Stimulated activated CD4-positive, alpha-beta T cell treated with anti-CD3 and anti-CD28 coated beads, Interleukin-15, amount 100 ng/mL, for 24 hours (primary cell): ENCODE measurements at regions not wholly inside any gene's neighbourhood (a gene's known extent, or its start where the extent isn't known, plus 50 kb on each side); places are given as distances from the start of the nearest gene placed in this dataset.
"Not testable (repeated sequence)": the region's sequence is repeated elsewhere in the genome, so short reads cannot be mapped to it uniquely, and the experiment has no call there.

Experiments
- DNase-seq: peaks from one replicate; pipeline ENCODE4 v3.0.0-alpha.2; 2020

DNA sequence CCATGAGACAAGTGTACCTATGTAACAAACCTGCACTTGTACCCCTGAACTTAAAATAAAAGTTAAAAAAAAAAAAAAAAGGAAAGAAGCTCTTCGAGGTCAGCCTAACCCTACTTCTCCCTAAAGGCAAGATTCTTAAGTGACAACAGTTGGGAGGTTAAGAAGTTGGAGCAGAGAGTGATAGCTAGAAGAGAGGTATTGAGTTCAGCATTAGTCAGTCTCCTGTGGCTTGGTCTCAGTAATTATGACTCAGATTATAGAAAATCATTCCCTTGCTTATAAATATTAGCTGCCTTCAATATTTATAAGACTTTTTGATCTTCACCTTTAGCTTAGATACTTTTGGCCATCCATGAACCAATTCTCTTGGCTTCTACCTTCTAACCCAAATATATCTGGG is 926.8 kb upstream of the SLC39A10 start:
- no peak for DNase-seq

DNA sequence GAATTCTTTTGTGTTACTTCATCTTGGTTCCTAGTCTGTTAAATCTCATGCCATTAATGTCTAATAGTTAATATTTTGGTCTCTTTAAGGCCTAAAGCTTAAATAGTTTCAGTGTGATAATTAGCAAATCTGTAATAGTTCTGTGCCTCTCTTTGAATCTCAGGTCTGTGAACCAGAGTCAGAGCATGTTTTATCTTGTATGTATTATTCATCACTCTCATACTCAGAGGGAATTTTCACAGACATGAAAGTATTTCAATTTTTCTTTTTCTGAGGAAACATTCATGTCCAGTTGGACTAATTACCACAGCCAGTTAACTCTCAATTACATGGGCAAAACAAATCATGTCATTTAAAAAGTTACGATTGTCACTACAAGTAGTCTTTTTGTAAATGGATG is 931.9 kb upstream of the SLC39A10 start:
- no peak for DNase-seq

DNA sequence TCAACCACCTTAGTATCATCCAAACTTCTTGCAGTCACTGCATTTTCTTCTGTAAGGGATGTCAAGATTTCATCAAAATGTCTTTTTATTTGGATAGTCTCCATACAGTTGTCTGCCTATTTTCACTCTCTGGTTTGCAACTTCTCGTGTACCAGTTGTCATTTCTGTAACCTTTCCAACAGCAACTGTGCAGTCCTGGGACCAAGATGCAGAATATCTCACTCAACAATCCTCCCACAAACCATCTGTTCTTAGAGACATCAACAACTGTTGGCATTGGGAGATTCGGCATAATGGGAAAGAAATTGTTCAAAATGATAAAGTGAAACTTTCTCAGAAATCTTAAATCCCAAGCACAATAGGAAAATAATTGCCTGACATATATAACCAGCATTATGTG is 933.6 kb upstream of the SLC39A10 start:
- no peak for DNase-seq

DNA sequence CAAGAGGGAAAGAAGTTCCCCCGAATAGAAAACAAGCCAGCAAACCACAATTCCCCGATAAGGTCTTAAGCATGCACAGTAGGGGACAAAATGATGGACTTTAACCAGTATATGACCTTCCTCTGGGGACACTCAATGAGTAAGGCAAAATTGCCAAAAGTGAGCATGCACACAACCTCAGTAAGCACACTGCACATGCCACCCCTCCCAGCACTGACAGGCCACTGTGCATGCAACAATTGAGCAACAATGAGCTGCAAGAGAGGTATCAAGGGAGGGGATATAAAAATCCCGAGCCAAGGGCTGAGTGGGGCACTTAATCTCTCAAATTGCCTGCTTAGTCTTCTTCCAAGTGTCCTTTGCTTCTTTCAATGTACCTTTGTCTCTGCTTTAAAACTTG is 935.8 kb upstream of the SLC39A10 start:
- DNase-seq: no peak

DNA sequence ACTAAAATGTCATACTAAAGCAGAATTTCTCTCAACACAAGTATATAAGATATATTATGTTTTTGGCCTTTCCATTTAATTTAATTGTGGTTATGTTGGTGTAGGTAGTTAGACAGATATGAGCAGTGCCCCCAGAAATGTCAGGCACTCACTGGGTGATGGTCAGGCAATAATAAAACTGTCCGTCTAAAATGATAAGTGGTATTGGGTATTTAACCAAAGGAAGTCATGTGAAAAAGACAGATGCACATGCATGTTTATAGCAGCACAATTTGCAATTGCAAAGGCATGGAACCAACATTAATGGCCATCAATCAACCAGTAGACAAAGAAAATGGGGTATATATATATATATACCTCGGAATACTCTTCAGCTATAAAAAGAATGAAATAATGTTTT is 936.6 kb upstream of the SLC39A10 start:
- DNase-seq: no peak

DNA sequence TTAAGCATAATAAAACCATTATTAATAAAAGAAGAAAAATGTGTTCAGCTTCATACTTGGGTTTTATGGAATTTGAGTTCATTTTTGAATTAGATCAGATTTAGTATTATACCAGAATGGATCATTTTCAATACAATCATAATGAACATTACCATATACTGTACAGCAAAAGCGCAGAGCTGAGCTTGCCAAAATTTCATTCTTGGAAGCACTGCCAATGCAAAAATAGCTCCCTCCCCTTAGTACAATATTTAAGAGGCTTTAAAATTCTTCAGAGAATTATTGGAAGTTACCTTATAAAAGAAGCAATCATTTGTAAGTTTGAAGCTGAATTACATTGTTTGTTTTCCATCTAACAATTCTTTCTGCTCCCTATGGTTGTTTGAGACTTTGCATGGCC is 938.1 kb upstream of the SLC39A10 start:
- DNase-seq: no peak

DNA sequence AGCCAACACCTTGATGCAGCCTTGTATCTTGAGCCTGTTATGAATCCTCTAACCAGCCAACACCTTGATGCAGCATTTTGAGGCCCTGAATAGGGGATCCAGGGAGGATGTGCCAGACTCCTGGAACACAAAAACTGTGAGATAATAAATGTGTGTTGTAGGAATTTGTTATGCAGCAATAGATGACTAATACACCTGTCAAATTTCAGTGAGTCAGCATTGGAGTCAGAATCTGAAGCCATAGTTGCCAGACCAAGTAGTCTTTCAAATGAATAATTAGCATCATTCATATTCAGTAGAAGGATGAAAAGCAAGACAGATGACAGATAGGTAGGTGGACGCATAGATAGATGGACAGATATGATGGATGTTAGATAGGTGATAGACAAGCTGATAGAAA is 942.5 kb upstream of the SLC39A10 start:
- DNase-seq: no peak

DNA sequence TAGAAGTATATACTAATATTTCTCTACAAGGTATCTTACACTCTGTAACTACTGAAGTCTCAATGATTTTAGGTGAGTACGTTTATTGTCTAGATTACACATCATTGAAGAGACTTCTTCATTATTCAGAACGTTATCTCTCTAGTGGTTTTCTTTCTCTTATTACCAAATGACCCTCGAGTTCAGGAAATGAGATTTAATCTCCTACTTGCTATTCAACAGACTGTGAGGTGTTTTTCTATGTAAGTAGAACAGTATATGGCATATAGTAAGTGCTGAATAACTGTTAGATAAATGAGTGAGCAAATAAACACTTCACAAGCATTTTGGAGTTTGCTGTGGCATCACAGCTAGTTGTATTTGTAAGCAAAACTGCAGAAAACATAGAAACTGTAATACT is 947.2 kb upstream of the SLC39A10 start:
- DNase-seq: no peak

DNA sequence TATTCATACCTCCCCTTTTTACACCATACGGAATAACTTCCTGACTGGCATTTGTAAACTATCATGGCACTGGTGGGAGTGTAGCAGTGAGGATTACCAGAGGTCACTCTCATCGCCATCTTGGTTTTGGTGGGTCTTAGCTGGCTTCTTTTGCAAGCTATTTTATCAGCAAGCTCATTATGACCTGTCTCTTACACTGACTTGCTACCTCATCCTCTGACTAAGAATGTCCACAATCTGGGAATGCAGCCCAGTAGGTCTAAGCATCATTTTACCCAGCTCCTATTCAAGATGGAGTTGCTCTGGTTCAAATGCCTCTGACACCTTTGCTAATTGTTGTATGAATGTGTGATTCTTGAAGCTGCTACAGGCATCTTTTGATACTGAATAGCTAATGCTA is 950.8 kb upstream of the SLC39A10 start:
- no peak for DNase-seq

DNA sequence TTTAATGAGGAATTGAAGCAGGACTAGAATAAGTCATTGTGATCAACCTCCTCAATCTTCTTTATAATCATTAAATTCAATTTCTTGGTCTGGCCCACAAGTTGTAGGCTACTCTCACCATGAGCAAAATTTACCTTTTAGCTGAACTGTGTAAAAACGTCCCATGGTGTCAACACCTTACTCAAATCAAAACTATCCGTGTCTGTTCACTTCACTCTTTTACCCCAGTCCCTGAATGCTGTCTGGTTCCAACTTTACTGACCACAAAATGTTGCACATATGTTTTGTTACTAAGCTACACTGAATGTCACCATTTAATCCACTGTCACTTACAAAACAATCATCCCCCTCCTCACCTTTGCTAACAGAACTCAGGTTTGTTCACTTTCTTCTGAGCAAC is 951.6 kb upstream of the SLC39A10 start:
- no peak for DNase-seq

DNA sequence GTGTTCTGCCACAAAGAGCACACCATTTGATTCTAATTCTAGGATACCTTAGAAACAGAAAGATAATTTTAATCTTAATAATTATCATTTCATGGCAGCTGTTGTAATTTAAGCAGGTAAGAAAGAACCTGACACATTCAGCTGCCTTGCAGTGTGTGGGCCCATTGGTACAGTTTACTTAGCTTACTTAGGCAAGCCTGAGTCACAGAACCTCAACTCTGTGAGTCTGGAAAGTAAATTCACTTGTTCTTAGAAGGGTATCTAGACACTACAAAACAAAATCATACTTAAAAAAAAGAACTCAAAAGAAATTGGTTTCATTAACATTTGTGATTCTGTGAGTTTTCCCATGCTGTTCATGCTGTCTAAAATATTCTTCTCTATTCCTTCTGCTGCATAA is 956.3 kb upstream of the SLC39A10 start:
- no peak for DNase-seq

DNA sequence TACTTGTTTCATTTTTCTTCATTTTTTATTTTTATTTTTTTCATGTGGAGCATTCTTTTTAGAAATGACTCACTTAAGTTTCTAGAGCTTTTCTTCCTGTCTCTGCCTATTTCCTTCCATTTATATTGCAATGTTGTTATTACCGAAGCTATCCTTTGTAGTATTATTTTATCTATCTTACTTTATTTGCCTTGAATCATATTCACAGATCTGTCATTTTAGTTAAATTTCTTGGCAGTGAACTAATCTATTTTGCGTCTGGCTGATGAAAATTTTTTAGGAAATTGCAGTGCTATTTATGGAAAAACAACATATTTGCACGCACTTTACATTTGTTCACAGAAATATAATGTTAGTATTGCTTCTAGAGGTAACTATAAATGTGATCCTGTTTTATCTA is 956.9 kb upstream of the SLC39A10 start:
- no peak for DNase-seq

DNA sequence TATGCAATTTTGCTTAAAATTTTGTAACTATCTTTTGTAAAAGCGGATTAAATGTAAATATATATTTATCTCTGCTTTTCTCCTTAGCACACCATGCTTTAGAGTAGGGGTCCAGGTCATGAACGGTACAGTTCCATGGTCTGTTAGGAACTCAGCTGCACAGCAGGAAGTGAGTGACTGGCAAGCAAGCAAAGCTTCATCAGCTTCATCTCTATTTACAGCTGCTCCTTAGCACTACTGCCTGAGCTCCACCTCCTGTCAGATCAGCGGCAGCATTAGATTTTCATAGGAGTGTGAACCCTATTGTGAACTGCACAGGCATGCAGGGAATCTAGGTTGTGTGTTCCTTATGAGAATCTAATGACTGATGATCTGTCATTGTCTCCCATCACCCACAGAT is 959.0 kb upstream of the SLC39A10 start:
- no peak for DNase-seq

DNA sequence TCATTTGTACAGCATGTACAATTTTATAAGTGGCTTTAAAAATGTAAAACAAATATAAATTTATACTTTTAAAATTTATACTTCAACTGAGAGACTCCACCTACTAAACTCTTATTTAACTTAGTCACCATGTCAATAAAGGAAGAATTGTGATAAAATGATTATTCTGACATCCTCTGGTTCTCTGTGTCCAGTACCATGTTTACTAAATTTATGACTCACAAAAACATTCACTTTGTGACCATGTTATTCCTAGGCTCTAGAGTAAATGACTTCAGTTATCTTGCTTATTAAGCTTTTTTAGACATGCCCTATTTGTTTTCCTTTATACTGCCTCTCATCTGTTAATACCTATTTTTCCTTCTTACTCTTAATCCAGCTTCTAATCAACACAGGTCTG is 959.6 kb upstream of the SLC39A10 start:
- no peak for DNase-seq

DNA sequence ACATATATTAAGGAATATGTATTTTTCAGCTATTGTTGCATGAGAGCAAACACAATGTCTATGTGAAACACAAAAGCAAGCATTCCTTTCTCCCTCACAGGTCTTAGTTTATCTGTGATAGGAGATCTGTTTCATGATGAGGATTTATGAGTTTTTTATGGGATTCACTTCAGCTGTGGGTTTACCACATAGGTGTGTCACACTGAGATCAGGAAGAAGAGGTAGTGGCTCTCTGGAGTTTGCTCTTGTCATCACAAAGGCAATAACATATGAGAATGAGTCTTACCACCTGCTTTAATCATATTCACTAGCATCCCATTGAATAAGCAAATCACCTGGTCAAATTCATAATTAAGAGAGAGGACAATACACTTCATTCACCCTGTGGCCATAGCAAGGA is 960.3 kb upstream of the SLC39A10 start:
- no peak for DNase-seq

DNA sequence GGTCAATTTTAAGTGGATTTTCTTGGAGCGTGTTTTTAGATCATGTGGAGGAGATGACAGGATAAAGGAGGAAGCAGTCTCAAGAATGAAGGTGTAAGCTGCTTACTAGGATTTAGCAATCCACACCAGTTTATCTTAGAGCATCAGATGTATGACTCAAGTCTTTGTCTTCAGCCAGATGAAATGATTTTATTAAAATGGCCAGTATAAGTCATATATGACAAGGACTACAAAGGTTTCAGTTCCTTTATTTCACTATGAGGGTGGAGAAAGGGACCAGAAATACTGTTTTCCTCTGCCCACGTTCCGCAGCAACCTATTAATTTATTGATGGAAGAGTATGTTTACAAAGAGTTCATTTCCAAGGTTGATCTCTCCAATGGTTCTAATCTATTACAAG is 970.5 kb upstream of the SLC39A10 start:
- no peak for DNase-seq

DNA sequence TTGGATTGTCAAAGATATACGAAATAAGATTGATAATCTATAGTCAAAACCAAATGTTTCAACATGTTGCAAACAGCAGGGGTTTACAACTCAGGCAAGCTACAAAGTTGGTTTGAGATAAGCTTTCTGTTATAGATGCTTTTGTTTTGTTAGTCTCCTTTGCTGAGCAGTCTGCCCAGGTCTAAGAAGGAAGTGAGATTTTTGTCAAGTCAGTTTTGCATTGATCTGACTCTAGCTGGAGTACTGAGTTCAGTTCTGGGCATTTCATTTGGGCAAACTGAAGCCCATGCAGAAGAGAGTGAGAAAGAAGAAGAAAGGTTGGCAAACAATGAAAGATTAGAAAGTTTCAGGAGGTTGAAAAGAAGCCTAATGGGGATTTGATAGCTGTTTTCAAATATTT is 983.0 kb upstream of the SLC39A10 start:
- DNase-seq: no peak

DNA sequence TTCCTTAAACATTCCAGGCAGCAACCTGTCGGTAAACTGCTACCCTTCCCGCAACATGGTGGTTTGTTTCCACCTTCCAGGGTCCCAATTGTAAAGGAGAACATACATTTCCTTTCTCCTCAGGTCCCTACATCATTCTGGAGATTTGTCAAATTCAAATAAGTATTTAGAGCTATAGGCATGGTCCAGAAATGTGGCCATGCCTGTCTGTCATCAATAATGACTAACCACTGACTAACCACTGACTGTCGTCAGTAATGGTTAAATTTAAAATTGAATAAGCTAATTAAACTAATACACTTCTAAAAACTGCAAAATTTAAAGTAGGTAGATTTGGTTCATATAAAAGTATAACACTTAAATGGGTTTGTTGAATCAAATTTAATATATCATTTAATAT is 984.0 kb upstream of the SLC39A10 start:
- no peak for DNase-seq

DNA sequence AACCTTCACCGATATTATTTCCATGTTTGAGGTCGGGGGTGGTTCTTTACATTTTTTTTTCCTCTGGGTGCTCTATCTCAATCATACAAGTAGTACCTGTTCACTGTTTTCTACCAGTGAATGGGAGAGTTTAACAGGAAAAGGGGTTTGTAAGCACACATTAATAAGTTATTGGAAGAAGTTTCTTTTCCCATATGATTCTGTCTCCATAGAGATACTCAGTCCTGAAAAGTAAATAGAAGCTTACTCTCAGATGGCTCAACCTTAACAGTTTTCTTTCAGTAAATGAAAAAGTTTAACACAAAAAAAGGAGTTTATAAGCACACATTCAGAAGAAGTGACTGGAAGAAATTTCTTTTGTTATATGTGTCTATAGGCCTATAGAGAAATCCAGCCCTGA is 995.6 kb upstream of the SLC39A10 start:
- no peak for DNase-seq

DNA sequence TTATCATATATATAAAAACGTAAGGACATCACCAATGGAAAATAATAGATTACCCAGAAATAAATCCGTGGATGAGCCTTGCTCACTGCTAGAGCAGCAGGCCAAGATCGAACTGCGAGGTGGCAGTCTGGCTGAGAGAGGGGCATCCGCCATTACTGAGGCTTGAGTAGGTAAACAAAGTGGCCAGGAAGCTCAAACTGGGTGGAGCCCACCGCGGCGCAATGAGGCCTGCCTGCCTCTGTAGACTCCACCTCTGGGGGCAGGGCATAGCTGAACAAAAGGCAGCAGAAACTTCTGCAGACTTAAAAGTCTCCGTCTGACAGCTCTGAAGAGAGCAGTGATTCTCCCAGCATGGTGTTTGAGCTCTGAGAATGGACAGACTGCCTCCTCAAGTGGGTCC is 1018.0 kb upstream of the SLC39A10 start:
- not testable (repeated sequence) for DNase-seq

DNA sequence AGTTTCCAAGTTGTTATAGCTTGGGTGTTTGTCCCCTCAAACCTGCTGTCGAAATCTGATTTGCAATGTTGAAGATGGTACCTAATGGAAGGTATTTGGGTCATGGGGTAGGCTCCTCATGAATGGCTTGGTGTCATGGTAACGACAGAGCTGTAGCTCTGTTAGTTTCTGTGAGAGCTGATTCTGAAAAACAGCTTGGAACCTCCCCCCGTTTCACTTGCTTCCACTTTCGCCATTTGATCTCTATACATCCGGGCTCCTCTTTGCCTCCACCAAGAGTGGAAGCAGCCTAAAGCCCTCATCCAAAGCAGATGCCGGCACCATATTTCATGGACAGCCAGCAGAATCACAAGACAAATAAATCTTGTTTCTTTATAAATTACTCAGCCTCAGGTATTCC is 1035.1 kb upstream of the SLC39A10 start:
- DNase-seq: no peak

DNA sequence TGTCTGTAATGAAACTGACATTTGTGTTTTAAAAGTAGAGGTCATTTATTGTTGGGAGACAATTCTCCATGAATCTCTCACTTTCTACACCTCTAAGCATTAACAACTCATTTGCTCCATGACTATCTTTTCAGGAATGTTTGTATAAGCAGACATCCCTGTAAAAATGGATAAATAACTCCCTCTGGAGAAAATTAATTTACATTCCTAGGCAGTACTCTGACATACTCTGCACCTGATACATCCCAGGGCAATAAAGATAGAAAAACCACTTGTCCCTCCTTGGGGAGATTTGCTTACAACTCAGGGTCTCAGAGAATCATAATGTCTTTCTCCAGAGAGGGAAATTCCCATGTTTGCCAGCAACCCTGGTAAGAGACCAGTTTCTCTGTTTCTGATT is 1037.7 kb upstream of the SLC39A10 start:
- DNase-seq: no peak

DNA sequence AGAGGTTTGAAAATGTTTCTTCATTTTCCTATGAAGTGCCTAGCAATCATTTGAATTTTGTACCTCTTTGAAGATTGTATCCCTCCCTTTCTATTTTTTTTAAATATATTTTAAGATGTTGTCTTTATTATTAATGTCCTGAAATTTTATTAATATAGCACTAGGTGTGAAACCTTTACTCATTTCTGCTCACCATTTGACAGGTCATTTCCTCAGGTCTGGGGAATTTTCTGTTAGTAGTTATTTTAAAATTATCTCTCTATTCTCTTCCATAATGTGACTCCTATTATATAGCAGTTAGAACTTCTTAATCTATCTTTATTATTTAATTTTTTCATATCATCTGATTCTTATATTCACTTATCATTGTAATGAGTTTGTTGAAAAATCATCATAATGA is 1038.6 kb upstream of the SLC39A10 start:
- DNase-seq: no peak

DNA sequence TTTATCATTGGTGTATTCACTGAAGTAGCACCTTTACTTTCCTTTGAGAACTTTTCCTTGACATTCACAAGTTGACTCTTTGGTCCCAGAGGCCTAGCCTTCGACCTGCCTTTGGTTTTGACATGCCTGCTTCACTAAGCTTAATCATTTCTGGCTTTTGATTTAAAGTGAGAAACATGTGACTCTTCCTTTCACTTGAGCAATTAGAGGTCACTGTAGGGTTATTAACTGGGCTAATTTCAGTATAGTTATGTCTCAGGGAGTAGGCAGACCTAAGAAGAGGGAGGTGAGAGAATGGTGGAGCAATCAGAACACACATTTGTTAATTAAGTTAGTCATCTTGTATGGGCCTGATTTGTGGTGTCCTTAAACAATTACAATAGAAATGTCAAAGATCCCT is 1040.7 kb upstream of the SLC39A10 start:
- DNase-seq: no peak

DNA sequence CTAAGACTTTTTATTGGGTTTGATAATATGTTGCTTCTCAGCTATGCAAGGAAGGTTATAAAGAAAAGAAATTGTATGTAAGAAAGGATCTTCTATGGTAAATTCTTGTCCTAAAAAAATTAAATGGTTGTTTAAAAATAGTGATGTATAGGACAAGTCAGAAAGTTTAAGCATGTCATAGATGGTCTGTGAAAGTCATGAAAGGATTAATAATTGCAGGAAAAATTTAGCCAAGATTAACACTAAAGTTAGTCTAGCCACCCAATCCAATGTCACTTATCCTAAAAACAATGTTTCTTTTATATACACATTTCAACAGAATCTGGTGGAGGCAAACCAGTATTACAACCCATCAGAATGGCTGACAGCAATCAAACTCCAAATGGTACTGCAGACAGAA is 1046.7 kb upstream of the SLC39A10 start:
- DNase-seq: no peak

DNA sequence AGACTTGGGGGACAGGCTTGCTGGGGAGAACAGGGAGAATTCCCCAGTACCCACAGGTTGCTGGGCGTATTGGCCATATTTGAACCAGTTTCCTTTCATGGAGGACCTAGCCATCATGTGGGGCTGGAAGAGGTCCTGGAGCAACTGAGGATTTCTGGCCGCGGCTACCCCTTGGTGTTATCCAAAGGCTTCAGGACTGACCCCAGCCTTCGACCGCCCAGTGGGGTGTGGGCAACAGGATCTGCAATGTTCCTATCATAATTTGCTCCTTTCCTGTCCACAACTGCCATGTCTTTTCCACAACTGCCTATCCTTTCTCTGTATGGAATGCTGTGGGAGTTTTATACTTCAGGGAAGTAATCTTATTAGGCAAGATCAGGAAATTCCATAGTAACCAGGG is 1053.6 kb upstream of the SLC39A10 start:
- no peak for DNase-seq

DNA sequence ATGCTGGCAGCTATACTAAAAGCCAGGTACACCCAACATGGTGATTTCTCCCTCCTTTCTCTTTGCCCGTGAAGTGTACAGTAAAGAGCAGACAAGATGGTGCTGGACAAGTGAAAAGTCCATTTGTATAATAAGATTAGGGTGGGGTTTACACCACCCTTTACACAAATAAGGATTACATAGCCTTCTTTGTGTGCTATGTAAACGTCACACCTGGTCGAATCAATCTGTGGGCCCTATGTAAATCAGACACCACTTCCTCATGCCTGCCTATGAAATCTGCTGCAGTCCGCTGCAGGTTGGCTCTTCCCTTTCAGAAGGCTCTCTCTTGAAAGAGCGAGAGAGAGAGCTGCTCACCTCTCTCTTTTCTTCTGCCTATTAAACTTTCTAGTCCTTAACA is 1054.3 kb upstream of the SLC39A10 start:
- DNase-seq: no peak
